Cardiac muscle cell (in vitro differentiated cells and primary cell): ENCODE measurements at regions not wholly inside any gene's neighbourhood (a gene's known extent, or its start where the extent isn't known, plus 50 kb on each side); places are given as distances from the start of the nearest gene placed in this dataset.

Source experiments
- DNase-seq, 2 donors: peaks; one replicate each; pipeline versions ENCODE4 v3.0.0 to v3.0.0-alpha.2; 2010 to 2017; ENCODE audit warnings: low read depth in 1 of 2, low spot score in 1 of 2
- H3K27ac ChIP-seq: fragments of 200-600 bp; sonication (generic); 2 replicates; pipeline ENCODE4 v1.5.1; 2016
- H3K27me3 ChIP-seq: fragments of 200-600 bp; sonication (generic); 2 replicates; pipeline ENCODE4 v1.6.0; 2016; ENCODE audit warnings: control low read depth
- H3K36me3 ChIP-seq: fragments of 200-600 bp; sonication (generic); 2 replicates; pipeline ENCODE4 v1.5.1; 2016; ENCODE audit warnings: control low read depth
- H3K4me1 ChIP-seq: fragments of 200-600 bp; sonication (generic); 2 replicates; pipeline ENCODE4 v1.8.1; 2017; ENCODE audit warnings: low read depth, mild to moderate bottlenecking, mixed run types
- H3K4me3 ChIP-seq: fragments of 200-600 bp; sonication (generic); 2 replicates; pipeline ENCODE4 v1.5.1; 2016; ENCODE audit warnings: mild to moderate bottlenecking
- H3K9me3 ChIP-seq: fragments of 200-600 bp; sonication (generic); 2 replicates; pipeline ENCODE4 v1.5.1; 2017; ENCODE audit warnings: low read depth, mild to moderate bottlenecking, control low read depth
- CTCF ChIP-seq: IDR thresholded peaks from 2 replicates; pipeline ENCODE4 v1.5.1; 2012; ENCODE audit warnings: low read depth, mild to moderate bottlenecking, low read length

DNA sequence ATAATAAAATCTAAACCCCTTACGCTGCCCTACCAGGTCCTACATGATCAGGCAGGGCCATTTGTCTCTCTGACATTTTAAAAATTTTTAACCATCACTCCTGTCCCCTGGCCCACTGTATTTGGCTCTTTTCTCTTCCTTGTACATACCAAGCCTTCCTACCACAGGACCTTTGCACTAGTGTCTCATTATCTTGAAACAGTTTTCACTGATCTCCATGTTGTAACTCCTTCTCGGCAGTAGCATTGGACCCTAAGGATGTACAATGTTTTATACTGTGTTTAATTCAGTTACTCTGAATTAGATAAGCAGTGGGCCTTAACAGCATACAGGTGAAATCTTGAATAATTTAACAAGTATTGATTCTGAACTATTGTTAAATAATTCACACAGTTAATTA lies 330.7 kb downstream of the UTRN start:
- no peak for TF ChIP-seq CTCF
- H3K9me3 ChIP-seq, result no peaks in the 10 kb centered on the region
- H3K4me3 ChIP-seq, result no peak overlapping the region
- H3K4me1 ChIP-seq, result peaks cover 3% of the 10 kb centered on the region
- no peaks in the 10 kb centered on the region for H3K27me3 ChIP-seq
- H3K36me3 ChIP-seq, result no peaks in the 10 kb centered on the region
- DNase-seq, result no peak
- no peak overlapping the region for H3K27ac ChIP-seq

- no peaks in the 10 kb centered on the region for H3K9me3 ChIP-seq
Measured at GRCh38 chr6:144617191-144617590, 332.1 kb downstream of the UTRN start.

GRCh38 chr6:144617708-144618107 lies 332.6 kb downstream of the UTRN start:
- Histone ChIP-seq H3K9me3 (no peaks in the 10 kb centered on the region), H3K36me3 (no peaks in the 10 kb centered on the region), H3K4me1 (peaks cover 3% of the 10 kb centered on the region), H3K4me3 (no peak overlapping the region), H3K27me3 (no peaks in the 10 kb centered on the region), H3K27ac (no peak overlapping the region)
- DNase-seq, result no peak
- no peak for TF ChIP-seq CTCF

More at GRCh38 chr6:144617191-144617590, 332.1 kb downstream of the UTRN start:
- Histone ChIP-seq H3K36me3 (no peaks in the 10 kb centered on the region), H3K4me3 (no peak overlapping the region), H3K4me1 (peaks cover 3% of the 10 kb centered on the region), H3K27me3 (no peaks in the 10 kb centered on the region), H3K27ac (no peak overlapping the region)
- no peak for DNase-seq
- TF ChIP-seq CTCF, result no peak

DNA sequence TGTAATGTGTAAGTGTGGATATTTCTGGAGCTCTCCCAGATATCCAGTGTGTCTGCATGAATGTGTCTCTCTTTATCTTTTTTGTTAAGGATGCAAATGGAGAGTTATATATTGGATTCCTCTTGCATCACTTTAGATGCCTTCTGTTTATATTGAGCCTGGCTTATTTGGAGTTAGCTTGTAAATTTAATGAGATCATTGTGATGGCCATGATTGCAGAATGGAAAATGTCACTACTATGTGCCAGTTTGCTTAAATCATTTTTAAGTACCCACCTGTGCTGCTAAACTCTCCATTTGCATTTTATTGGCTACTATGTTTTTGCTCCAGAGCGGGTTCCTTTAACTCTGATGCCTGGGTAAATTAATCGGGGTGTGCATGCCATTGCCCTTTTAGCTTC lies 334.8 kb downstream of the UTRN start:
- Histone ChIP-seq H3K9me3 (no peaks in the 10 kb centered on the region), H3K4me1 (peaks cover 3% of the 10 kb centered on the region)

DNA sequence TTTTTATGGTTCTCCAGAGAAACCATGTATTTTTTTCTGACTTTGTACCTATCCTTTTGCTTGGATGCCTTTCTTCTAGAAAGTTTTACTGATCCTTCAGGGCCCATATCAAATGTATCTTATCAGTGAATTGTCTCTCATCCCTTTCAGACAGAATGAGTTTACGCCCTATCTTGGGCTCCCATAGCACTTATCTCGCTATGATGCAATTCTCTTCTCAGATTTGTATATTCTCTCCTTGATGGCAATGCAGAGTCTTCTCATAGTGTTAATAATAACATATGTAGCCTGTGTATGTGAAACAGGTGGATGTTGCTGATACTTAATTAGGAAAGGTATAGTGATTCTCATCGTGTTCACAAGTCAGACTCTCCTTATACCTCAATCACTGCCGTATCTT lies 336.2 kb downstream of the UTRN start:
- Histone ChIP-seq H3K27me3 (no peaks in the 10 kb centered on the region), H3K9me3 (no peaks in the 10 kb centered on the region), H3K4me3 (no peak overlapping the region), H3K36me3 (no peaks in the 10 kb centered on the region), H3K27ac (no peak overlapping the region), H3K4me1 (peaks cover 3% of the 10 kb centered on the region)
- no peak for TF ChIP-seq CTCF
- DNase-seq, result no peak

More for the DNA sequence above, 334.8 kb downstream of the UTRN start:
- H3K4me3 ChIP-seq, result no peak overlapping the region
- no peaks in the 10 kb centered on the region for H3K27me3 ChIP-seq
- DNase-seq, result no peak
- no peaks in the 10 kb centered on the region for H3K36me3 ChIP-seq
- H3K27ac ChIP-seq, result no peak overlapping the region
- TF ChIP-seq CTCF, result no peak

- no peak overlapping the region for H3K27ac ChIP-seq
Measured at GRCh38 chr6:144624246-144624645, 339.1 kb downstream of the UTRN start.

More at GRCh38 chr6:144624246-144624645, 339.1 kb downstream of the UTRN start:
- no peaks in the 10 kb centered on the region for H3K36me3 ChIP-seq
- no peak for DNase-seq
- no peak for TF ChIP-seq CTCF
- no peaks in the 10 kb centered on the region for H3K27me3 ChIP-seq
- no peak overlapping the region for H3K4me3 ChIP-seq
- no peaks in the 10 kb centered on the region for H3K9me3 ChIP-seq
- peaks cover 3% of the 10 kb centered on the region for H3K4me1 ChIP-seq
